PC-3 (cell line): ENCODE measurements at regions not wholly inside any gene's neighbourhood (a gene's known extent, or its start where the extent isn't known, plus 50 kb on each side); places are given as distances from the start of the nearest gene placed in this dataset.

Source experiments
- ATAC-seq: fragments of 200-7000 bp; cut with Tn5 transposase; 2 replicates; pipeline ENCODE4 v1.9.1; 2020; ENCODE audit warnings: mild to moderate bottlenecking, moderate library complexity
- BruUV-seq: library from RNA; stranded (reverse); fragments of 400-500 nt; replicated peaks from 2 replicates; lab custom pipeline; 2021; lab: Mats Ljungman, UMichigan
- CTCF ChIA-PET: fragments of 300-600 bp; sonication (Branson Sonifier 250); formaldehyde crosslinking; loops from one replicate; lab custom pipeline; 2022; ENCODE audit warnings: antibody characterized with exemption; lab: Charles Lee
- POLR2A ChIA-PET: fragments of 300-600 bp; sonication (Branson Sonifier 250); formaldehyde crosslinking; loops from one replicate; lab custom pipeline; 2022; ENCODE audit warnings: antibody characterized with exemption; ENCODE audit not compliant: unreplicated experiment; lab: Charles Lee
- DNase-seq: peaks from one replicate; pipeline ENCODE4 v3.0.0-alpha.2; 2015
- H2AFZ ChIP-seq: fragments of 300-600 bp; sonication (generic); 2 replicates; pipeline ENCODE4 v1.6.0; 2016; ENCODE audit warnings: antibody characterized with exemption, low read length
- H3F3A ChIP-seq: fragments of 300-600 bp; sonication (generic); one replicate; pipeline ENCODE4 v1.6.0; 2017; ENCODE audit warnings: antibody characterized with exemption, low read length, control low read depth, mild to moderate bottlenecking; ENCODE audit not compliant: unreplicated experiment
- H3K27ac ChIP-seq: fragments of 300-600 bp; sonication (generic); 2 replicates; pipeline ENCODE4 v1.5.1; 2016; ENCODE audit warnings: mild to moderate bottlenecking, low read length
- H3K27me3 ChIP-seq: fragments of 300-600 bp; sonication (generic); 2 replicates; pipeline ENCODE4 v1.6.1; 2016; ENCODE audit warnings: low read length, mixed read lengths
- H3K36me3 ChIP-seq: fragments of 300-600 bp; sonication (generic); 2 replicates; pipeline ENCODE4 v1.6.1; 2016; ENCODE audit warnings: low read depth, mixed run types, low read length, mixed read lengths
- H3K4me1 ChIP-seq: fragments of 300-600 bp; sonication (generic); 2 replicates; pipeline ENCODE4 v1.5.1; 2016; ENCODE audit warnings: low read length; ENCODE audit not compliant: insufficient read depth
- H3K4me2 ChIP-seq: fragments of 300-600 bp; sonication (generic); 2 replicates; pipeline ENCODE4 v1.6.0; 2016; ENCODE audit warnings: low read length
- H3K4me3 ChIP-seq: fragments of 300-600 bp; sonication (generic); 2 replicates; pipeline ENCODE4 v1.5.1; 2016; ENCODE audit warnings: mild to moderate bottlenecking, low read length, mixed read lengths
- H3K79me2 ChIP-seq: fragments of 300-600 bp; sonication (generic); 2 replicates; pipeline ENCODE4 v1.6.1; 2017; ENCODE audit warnings: low read length, mixed read lengths
- H3K9ac ChIP-seq: fragments of 300-600 bp; sonication (generic); 2 replicates; pipeline ENCODE4 v1.6.0; 2016; ENCODE audit warnings: mild to moderate bottlenecking, low read length
- H3K9me2 ChIP-seq: fragments of 300-600 bp; sonication (generic); replicated peaks from 2 replicates; pipeline ENCODE4 v1.6.1; 2016; ENCODE audit warnings: mixed run types, low read length, mixed read lengths
- H3K9me3 ChIP-seq: fragments of 300-600 bp; sonication (generic); 2 replicates; pipeline ENCODE4 v1.6.1; 2016; ENCODE audit warnings: low read length, mixed read lengths
- H4K20me1 ChIP-seq: fragments of 300-600 bp; sonication (generic); 2 replicates; pipeline ENCODE4 v1.6.1; 2016; ENCODE audit warnings: low read length, mixed read lengths
- CTCF ChIP-seq: fragments of 300-600 bp; sonication (generic); conservative IDR thresholded peaks from 2 replicates; pipeline ENCODE4 v1.5.1; 2017; ENCODE audit warnings: antibody characterized with exemption, low read depth, mild to moderate bottlenecking, low read length
- EZH2 ChIP-seq: fragments of 300-600 bp; sonication (generic); IDR thresholded peaks from one replicate; pipeline ENCODE4 v1.6.1; 2017; ENCODE audit warnings: antibody characterized with exemption, mild to moderate bottlenecking, low read length; ENCODE audit not compliant: unreplicated experiment
- EZH2phosphoT487 ChIP-seq: fragments of 300-600 bp; sonication (generic); IDR thresholded peaks from 2 replicates; pipeline ENCODE4 v1.6.1; 2018; ENCODE audit warnings: mild to moderate bottlenecking, antibody characterized with exemption, low read length, borderline replicate concordance
- intact Hi-C: fragments of 100-400 bp; cut with micrococcal nuclease; formaldehyde crosslinking; loops from 2 replicates; pipeline ENCODE4 v1.9.0; 2023

DNA sequence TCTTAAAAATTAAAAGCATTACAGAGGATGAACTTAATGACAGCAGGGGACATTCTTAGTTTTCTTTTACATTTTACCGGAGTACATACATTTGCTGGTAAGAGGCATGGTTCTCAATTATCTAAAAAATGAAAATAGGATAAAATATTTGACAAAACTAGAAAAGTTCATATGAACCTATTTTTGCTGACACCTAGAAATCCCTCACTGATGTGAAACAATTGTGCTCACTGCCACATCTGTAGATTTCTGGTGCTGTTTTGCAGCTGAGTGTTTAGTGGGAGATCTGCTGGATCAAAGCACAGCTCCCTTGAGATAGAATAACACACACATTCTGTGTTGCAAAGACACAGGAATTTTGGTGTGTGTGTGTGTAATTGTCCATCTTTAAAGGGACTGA lies 392.9 kb upstream of the B3GALT2 start:
- Histone ChIP-seq H3K4me1 (no peaks in the 10 kb centered on the region), H3K9me2 (no peaks in the 10 kb centered on the region), H2AFZ (no peak overlapping the region), H3K27me3 (no peaks in the 10 kb centered on the region), H3K27ac (no peak overlapping the region), H3K4me3 (no peak overlapping the region), H3K79me2 (no peaks in the 10 kb centered on the region), H3K9me3 (no peaks in the 10 kb centered on the region), H3K4me2 (no peak overlapping the region), H3F3A (no peaks in the 10 kb centered on the region), H4K20me1 (no peaks in the 10 kb centered on the region), H3K9ac (no peak overlapping the region), H3K36me3 (no peaks in the 10 kb centered on the region)
- ChIA-PET CTCF (no interaction called here), POLR2A (no interaction called here)
- BruUV-seq, result no TSS peak
- TF ChIP-seq EZH2, result no peak
- no peak for TF ChIP-seq EZH2phosphoT487
- TF ChIP-seq CTCF, result no peak
- ATAC-seq (no peak), DNase-seq (no peak)
- intact Hi-C loops, result no loop called here

GRCh38 chr1:193574913-193575312 lies 388.5 kb upstream of the B3GALT2 start:
- ChIA-PET POLR2A (no interaction called here), CTCF (no interaction called here)
- Histone ChIP-seq H3K36me3 (no peaks in the 10 kb centered on the region), H3K9me2 (no peaks in the 10 kb centered on the region), H3K9ac (no peak overlapping the region), H4K20me1 (no peaks in the 10 kb centered on the region), H3K79me2 (no peaks in the 10 kb centered on the region), H3K9me3 (no peaks in the 10 kb centered on the region), H3F3A (no peaks in the 10 kb centered on the region), H3K4me2 (no peak overlapping the region), H3K27ac (no peak overlapping the region), H3K4me3 (no peak overlapping the region), H2AFZ (no peak overlapping the region), H3K27me3 (no peaks in the 10 kb centered on the region), H3K4me1 (no peaks in the 10 kb centered on the region)
- DNase-seq (no peak), ATAC-seq (no peak)
- BruUV-seq, result no TSS peak
- TF ChIP-seq EZH2phosphoT487 (no peak), CTCF (no peak), EZH2 (no peak)
- intact Hi-C loops, result no loop called here

GRCh38 chr1:193569983-193570269 lies 383.5 kb upstream of the B3GALT2 start:
- Histone ChIP-seq H3K9me2 (no peaks in the 10 kb centered on the region), H3F3A (no peaks in the 10 kb centered on the region), H3K79me2 (no peaks in the 10 kb centered on the region), H3K27ac (no peak overlapping the region), H3K27me3 (no peaks in the 10 kb centered on the region), H3K9me3 (no peaks in the 10 kb centered on the region), H3K36me3 (no peaks in the 10 kb centered on the region), H4K20me1 (no peaks in the 10 kb centered on the region), H2AFZ (no peak overlapping the region), H3K4me1 (no peaks in the 10 kb centered on the region), H3K4me2 (no peak overlapping the region), H3K9ac (no peak overlapping the region), H3K4me3 (no peak overlapping the region)
- intact Hi-C loops, result no loop called here
- CTCF ChIA-PET, result no interaction called here
- TF ChIP-seq EZH2phosphoT487 (no peak), CTCF (no peak), EZH2 (no peak)
- DNase-seq (no peak), ATAC-seq (no peak)
- POLR2A ChIA-PET, result no interaction called here
- no TSS peak for BruUV-seq
